ENCODE measurements at regions not wholly inside any gene's neighbourhood (a gene's known extent, or its start where the extent isn't known, plus 50 kb on each side); places are given as distances from the start of the nearest gene placed in this dataset.
A peak's percentile ranks its signal among the peaks of the same experiment; 100 is the strongest.

DNA sequence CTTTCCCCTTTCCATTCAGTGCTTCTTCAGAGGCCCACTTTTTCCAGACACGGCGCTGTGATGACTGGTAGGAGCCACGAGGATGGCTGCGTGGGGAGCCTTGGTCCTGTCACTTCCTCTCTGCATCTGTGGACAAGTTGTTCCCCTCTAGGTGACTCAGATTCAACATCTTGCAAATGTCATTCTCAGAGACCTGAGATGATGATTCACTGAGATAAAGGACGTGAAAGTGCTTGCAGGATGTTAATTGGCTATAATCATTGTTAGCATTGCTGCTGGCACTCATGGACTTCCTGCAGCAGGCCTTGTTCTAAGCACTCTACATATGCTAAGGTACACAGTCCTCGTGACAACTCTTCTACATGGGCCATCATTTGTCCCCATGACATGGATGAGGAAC lies 489.8 kb upstream of the ZMIZ1 start:
- H3F3A ChIP-seq (replicated peaks; ENCODE audit: insufficient read depth): no peaks in the 10 kb centered on the region
- H4K20me1 ChIP-seq (ENCODE audit: insufficient read depth): no peaks in the 10 kb centered on the region
- 68% methylated on average over 6 of the region's 6 CpGs for WGBS (ENCODE audit: low lambda C conversion rate)
- no peak overlapping the region for H3K4me3 ChIP-seq (ENCODE audit: low read depth in 2 of 2, low read length in 1 of 2)
- no peaks in the 10 kb centered on the region for H3K36me3 ChIP-seq (replicated peaks in 1 of 2; ENCODE audit: control insufficient read depth in 1 of 2, insufficient read depth in 2 of 2, low read length in 1 of 2)
- no peaks in the 10 kb centered on the region for H3K27me3 ChIP-seq (ENCODE audit: insufficient read depth)
- no peaks in the 10 kb centered on the region for H3K9me3 ChIP-seq
- H3K27ac ChIP-seq (ENCODE audit: low read depth in 2 of 2, low read length in 1 of 2): no peak overlapping the region; a peak in 1 of 4 replicates
- POLR2A ChIA-PET: no interaction called here
- no peaks in the 10 kb centered on the region for H3K79me2 ChIP-seq (ENCODE audit: insufficient read depth)
- H3K9ac ChIP-seq: no peak overlapping the region
- no peak for DNase-seq
- CTCF ChIA-PET: interaction anchor here (1.0 kb wide), 1 partner anchor 368 kb away, joined by 3 read pairs; no protein-coding TSS in a partner anchor
- no peak overlapping the region for H3K4me2 ChIP-seq
- no peaks in the 10 kb centered on the region for H3K9me2 ChIP-seq
- no peak overlapping the region for H2AFZ ChIP-seq (ENCODE audit: low read depth)
- H3K4me1 ChIP-seq (ENCODE audit: control insufficient read depth in 1 of 2, insufficient read depth in 2 of 2, low read depth in 1 of 2, low read length in 1 of 2): peaks cover 0 to 37% of the 10 kb centered on the region in 2 experiments; a peak in 2 of 4 replicates
- TF ChIP-seq TCF12 (IDR thresholded peaks at IDR 0.05): no peak

DNA sequence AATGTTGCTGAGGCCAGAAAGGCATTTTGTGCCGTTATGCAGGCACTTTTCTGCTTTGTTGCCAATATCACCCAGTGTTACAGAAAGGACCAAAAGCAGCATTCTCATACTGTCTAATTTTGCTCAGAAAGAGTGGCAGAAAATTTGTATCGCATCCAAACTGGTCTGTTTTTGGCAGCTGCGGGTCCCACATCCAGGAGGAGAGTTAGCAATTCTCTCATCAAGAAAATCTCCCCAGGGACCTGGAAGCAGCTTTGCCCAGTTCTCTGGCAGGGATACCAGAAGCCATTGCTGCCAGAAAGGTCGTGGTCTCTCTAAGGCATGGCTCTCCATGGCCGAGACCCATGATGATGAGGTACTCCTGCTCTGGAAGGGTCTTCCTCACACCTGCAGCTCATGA lies 489.2 kb upstream of the ZMIZ1 start:
- Histone ChIP-seq H3K9me3 (no peaks in the 10 kb centered on the region), H3K4me3 (ENCODE audit: low read depth in 2 of 2, low read length in 1 of 2) (no peak overlapping the region), H3K79me2 (ENCODE audit: insufficient read depth) (no peaks in the 10 kb centered on the region), H3K4me2 (no peak overlapping the region), H3K36me3 (replicated peaks in 1 of 2; ENCODE audit: control insufficient read depth in 1 of 2, insufficient read depth in 2 of 2, low read length in 1 of 2) (no peaks in the 10 kb centered on the region), H3K9me2 (no peaks in the 10 kb centered on the region), H3K9ac (no peak overlapping the region), H2AFZ (ENCODE audit: low read depth) (no peak overlapping the region), H3K27me3 (ENCODE audit: insufficient read depth) (no peaks in the 10 kb centered on the region), H3K27ac (ENCODE audit: low read depth in 2 of 2, low read length in 1 of 2) (peak overlapping the region in 1 of 2 experiments; percentile 83; a peak in 2 of 4 replicates), H4K20me1 (ENCODE audit: insufficient read depth) (no peaks in the 10 kb centered on the region), H3K4me1 (ENCODE audit: control insufficient read depth in 1 of 2, insufficient read depth in 2 of 2, low read depth in 1 of 2, low read length in 1 of 2) (peaks cover 0 to 42% of the 10 kb centered on the region in 2 experiments; a peak in 2 of 4 replicates), H3F3A (replicated peaks; ENCODE audit: insufficient read depth) (no peaks in the 10 kb centered on the region)
- WGBS (ENCODE audit: low lambda C conversion rate): 87% methylated on average over 4 of the region's 5 CpGs
- no peak for TF ChIP-seq RAD21 (IDR thresholded peaks at IDR 0.05; ENCODE audit: low read length)
- TF ChIP-seq TCF12 (IDR thresholded peaks at IDR 0.05): no peak
- TF ChIP-seq, protein P1, sequence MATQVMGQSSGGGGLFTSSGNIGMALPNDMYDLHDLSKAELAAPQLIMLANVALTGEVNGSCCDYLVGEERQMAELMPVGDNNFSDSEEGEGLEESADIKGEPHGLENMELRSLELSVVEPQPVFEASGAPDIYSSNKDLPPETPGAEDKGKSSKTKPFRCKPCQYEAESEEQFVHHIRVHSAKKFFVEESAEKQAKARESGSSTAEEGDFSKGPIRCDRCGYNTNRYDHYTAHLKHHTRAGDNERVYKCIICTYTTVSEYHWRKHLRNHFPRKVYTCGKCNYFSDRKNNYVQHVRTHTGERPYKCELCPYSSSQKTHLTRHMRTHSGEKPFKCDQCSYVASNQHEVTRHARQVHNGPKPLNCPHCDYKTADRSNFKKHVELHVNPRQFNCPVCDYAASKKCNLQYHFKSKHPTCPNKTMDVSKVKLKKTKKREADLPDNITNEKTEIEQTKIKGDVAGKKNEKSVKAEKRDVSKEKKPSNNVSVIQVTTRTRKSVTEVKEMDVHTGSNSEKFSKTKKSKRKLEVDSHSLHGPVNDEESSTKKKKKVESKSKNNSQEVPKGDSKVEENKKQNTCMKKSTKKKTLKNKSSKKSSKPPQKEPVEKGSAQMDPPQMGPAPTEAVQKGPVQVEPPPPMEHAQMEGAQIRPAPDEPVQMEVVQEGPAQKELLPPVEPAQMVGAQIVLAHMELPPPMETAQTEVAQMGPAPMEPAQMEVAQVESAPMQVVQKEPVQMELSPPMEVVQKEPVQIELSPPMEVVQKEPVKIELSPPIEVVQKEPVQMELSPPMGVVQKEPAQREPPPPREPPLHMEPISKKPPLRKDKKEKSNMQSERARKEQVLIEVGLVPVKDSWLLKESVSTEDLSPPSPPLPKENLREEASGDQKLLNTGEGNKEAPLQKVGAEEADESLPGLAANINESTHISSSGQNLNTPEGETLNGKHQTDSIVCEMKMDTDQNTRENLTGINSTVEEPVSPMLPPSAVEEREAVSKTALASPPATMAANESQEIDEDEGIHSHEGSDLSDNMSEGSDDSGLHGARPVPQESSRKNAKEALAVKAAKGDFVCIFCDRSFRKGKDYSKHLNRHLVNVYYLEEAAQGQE (IDR thresholded peaks at IDR 0.05; ENCODE audit: low read depth, low read length): no peak
- TF ChIP-seq, protein P2, sequence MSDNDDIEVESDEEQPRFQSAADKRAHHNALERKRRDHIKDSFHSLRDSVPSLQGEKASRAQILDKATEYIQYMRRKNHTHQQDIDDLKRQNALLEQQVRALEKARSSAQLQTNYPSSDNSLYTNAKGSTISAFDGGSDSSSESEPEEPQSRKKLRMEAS (IDR thresholded peaks at IDR 0.05; ENCODE audit: low read depth): no peak
- TF ChIP-seq RXRA (IDR thresholded peaks at IDR 0.05; ENCODE audit: borderline replicate concordance, low read depth): no peak
- TF ChIP-seq JUND (IDR thresholded peaks at IDR 0.05): no peak
- no peak for TF ChIP-seq TAF1 (IDR thresholded peaks at IDR 0.05; ENCODE audit: borderline replicate concordance, low read depth, low read length)
- TF ChIP-seq SIN3A (IDR thresholded peaks at IDR 0.05; ENCODE audit: borderline replicate concordance, low read depth, low read length): no peak
- TF ChIP-seq YY1 (IDR thresholded peaks at IDR 0.05; ENCODE audit: low read depth): no peak
- TF ChIP-seq EZH2phosphoT487 (IDR thresholded peaks at IDR 0.05; ENCODE audit: borderline replicate concordance, low read depth): no peak
- TF ChIP-seq NRF1 (IDR thresholded peaks at IDR 0.05; ENCODE audit: low read depth, low read length): no peak
- TF ChIP-seq EP300 (IDR thresholded peaks at IDR 0.05; ENCODE audit: borderline replicate concordance in 1 of 2, low read depth in 1 of 2, low read length in 1 of 2): no peak
- no peak for TF ChIP-seq ELF1 (IDR thresholded peaks at IDR 0.05)
- TF ChIP-seq, protein P3, sequence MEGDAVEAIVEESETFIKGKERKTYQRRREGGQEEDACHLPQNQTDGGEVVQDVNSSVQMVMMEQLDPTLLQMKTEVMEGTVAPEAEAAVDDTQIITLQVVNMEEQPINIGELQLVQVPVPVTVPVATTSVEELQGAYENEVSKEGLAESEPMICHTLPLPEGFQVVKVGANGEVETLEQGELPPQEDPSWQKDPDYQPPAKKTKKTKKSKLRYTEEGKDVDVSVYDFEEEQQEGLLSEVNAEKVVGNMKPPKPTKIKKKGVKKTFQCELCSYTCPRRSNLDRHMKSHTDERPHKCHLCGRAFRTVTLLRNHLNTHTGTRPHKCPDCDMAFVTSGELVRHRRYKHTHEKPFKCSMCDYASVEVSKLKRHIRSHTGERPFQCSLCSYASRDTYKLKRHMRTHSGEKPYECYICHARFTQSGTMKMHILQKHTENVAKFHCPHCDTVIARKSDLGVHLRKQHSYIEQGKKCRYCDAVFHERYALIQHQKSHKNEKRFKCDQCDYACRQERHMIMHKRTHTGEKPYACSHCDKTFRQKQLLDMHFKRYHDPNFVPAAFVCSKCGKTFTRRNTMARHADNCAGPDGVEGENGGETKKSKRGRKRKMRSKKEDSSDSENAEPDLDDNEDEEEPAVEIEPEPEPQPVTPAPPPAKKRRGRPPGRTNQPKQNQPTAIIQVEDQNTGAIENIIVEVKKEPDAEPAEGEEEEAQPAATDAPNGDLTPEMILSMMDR (IDR thresholded peaks at IDR 0.05): no peak
- TF ChIP-seq, protein P4, sequence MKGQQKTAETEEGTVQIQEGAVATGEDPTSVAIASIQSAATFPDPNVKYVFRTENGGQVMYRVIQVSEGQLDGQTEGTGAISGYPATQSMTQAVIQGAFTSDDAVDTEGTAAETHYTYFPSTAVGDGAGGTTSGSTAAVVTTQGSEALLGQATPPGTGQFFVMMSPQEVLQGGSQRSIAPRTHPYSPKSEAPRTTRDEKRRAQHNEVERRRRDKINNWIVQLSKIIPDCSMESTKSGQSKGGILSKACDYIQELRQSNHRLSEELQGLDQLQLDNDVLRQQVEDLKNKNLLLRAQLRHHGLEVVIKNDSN (IDR thresholded peaks at IDR 0.05; ENCODE audit: borderline replicate concordance, low read depth): no peak
- no peak for DNase-seq
- POLR2A ChIA-PET: interaction anchor here (0.7 kb wide), 1 partner anchor 304 kb away, joined by 4 read pairs; no protein-coding TSS in a partner anchor
- CTCF ChIA-PET: interaction anchor here (0.8 to 1.2 kb wide), 4 partner anchors 10 to 532 kb away, joined by 3 read pairs; no protein-coding TSS in a partner anchor
